HG03354 (cell line): ENCODE measurements at regions not wholly inside any gene's neighbourhood (a gene's known extent, or its start where the extent isn't known, plus 50 kb on each side); places are given as distances from the start of the nearest gene placed in this dataset.

Experiments used
- ATAC-seq: cut with Tn5 transposase; IDR thresholded peaks from one replicate; pipeline ENCODE4 v1.9.1; 2021; ENCODE audit warnings: mild to moderate bottlenecking; ENCODE audit not compliant: unreplicated experiment, poor library complexity, severe bottlenecking

DNA sequence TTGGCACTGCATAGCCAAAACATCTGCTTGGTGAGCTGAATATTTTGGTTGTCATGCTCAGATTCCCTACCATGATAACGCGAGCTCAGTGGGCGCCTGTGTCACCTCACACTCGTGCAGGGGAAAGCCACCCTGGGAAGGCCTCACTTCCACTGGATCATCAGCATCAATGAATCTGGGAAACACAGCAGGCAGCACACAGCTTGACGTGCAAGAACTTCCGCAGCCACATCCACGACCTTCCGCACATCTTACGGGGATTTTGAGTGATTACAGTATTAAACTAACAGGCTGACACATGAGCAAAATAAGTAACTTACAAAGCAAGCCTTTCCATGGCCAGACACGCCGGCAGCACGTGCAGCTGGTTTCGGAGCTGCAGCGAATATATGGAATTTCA, 54.7 kb upstream of the FOXF1 start:
- no peak for ATAC-seq

DNA sequence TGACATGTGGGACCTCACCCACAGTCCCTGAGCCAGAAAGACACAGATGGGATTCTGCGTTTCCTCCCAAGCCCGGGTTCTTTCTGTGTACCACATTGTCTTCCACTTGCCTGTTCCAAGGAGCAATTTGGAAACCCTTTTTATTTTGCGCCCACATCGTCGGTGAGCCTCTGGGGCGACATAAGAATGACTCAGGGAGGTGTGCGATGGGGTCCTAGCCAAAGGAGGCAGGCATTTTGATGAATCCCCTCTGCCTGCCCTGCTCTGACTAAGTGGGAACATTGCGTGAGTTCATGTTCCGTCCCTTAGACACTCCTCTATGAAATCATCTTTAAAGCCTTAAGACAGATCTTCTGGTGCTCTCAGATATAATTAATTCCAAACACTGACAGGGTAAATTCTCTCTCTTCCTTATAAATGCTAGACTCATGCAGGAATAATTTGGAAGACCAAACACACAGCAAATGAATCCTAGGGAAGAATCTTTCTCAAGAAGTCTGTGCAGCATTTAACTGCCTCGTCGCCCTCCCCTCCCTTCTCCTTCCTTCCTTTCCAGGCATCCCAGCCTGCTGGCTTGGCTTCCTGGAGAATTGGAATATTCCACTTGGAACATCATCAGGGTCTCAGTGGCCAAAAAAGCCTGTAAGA, 52.7 kb upstream of the FOXF1 start:
- ATAC-seq: no peak

DNA sequence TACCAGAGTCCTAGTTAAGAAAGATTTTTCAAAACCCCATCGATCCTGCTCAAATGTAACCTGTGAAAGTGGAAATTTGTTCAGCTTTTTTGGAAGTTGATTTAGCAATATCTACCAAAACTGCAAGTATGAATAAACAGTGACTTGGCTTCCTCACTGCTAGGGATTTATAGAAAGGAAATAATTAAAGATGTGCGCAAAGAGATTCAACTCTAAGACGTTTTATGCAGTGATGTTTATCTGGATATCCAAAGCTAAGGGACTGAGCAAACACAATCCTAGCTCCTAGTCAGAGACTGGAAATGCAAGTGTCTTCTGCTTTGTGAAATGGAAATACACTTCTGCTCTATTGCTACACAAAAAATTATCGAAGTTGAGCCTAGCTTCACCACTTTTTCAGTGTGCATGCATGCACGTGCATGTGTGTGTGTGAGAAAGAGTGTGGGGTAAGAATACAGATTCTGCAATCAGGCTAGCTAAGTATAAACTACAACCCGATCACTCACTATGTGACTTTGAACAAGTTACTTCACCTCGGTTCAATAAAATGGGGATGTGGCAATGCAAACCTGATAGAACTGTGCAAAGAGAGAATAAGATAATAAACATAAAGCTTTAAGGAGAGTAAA, 52.1 kb upstream of the FOXF1 start:
- no peak for ATAC-seq

DNA sequence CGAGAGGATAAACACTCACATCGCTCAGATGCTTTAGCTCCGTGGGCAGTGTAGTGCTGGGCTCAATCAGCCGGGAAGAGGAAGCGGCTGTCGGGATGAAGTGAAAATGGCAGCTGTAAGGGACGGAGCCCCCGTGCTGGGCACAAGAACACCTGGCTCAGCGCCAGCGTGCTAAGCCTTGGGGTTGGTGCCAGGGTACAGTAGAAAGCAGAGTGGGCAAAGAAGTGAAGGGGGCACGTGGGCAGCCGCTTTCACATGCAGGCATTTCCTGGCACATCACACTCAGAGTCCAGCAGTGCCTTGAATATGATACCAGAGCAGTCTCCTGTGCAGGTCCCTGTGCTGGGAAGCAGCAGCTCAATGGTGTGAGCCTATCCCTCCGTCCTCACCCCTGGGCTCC, 51.1 kb upstream of the FOXF1 start:
- ATAC-seq: no peak
